ENCODE measurements at regions not wholly inside any gene's neighbourhood (a gene's known extent, or its start where the extent isn't known, plus 50 kb on each side); places are given as distances from the start of the nearest gene placed in this dataset.
A peak's percentile ranks its signal among the peaks of the same experiment; 100 is the strongest.

DNA sequence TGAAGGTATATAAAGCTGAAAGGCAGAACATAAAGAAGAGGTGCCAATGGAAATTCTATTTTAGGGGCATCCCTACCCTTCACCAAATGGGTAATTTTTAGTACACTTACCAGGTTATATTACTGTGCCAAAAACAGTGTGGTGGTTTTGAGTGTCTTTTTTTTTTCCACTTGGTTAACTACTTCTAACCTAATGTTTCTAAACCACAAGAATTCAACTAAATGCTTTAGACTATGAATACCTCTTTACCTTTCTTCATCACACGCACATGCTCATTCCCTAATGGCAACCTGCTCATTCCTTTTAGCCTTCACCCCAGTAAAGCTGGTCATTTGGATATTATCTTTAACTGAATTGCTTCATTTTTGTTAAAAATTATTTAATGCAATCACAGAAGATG is 215.6 kb downstream of the PIK3R1 start:
- DNase-seq: no peak

DNA sequence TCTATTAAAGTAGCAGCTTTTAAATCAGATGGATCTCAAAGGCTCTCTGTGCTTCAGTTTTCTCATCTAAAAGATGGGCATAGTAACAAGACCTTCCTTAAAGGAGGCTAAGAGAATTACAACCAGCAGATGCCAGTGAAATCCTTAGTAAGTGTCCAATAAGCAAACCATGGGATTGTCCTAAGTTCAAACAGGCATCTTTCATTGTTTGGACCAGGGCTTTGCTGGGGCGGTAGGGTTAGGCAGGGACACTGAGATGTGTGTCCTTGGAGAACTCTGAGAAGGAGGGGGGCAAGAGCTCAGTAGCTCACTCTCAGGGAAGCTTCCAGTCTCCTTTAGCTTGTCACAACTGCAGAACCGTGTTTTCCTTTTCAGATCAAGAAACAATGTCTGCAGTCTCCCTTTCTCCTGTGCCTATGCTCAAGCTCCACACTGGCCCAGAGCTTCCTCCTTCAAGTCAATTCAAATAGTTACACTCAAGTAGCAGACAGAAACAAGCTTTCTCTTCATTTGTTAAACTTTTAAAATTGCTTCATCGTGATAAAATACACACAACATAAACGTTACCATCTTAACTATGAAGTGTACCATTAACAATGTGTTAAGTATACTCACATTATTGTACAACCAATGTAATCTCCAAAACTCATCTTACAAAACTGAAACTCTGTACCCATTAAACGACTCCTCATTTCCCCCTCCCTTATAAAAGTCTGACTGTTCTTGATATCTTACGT is 216.2 kb downstream of the PIK3R1 start:
- DNase-seq: no peak

DNA sequence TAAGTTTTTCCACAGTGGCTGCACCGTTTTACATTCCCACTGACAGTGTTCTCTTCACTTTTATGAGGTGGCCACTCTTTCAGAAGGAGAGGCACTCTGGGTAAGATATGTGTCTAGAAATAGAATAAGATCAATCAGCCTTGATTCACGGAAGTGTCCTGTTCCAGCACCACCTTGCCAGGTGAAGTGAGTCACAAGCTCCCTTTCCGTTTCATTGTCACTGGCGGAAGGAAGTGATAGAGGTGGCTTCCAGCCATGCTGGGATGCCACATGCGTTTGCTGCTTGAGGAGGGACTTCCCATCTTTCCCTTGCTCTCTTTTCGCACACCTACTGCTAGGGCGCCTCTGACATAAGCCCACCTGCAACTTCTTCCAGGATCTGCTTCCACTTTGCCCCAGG is 217.1 kb downstream of the PIK3R1 start:
- no peak for DNase-seq

DNA sequence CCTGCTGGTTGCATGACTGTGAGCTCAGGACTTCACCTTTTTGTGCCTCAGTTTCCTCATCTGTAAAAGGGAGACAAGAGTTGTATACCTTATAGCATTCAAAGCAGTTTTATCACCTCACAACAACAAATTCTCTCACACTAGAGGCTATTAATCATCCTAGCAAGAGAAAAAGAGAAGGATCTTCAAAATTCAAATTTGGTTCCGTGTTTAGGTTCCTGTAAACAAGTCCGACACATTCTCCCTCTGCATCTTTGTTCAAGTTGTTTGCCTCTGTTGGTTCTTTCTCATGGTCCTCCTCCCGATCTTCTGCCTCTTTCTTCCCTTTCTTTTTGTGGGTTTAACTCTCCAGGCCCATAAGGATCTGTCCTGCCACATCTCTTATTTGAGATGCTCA is 218.0 kb downstream of the PIK3R1 start:
- no peak for DNase-seq

DNA sequence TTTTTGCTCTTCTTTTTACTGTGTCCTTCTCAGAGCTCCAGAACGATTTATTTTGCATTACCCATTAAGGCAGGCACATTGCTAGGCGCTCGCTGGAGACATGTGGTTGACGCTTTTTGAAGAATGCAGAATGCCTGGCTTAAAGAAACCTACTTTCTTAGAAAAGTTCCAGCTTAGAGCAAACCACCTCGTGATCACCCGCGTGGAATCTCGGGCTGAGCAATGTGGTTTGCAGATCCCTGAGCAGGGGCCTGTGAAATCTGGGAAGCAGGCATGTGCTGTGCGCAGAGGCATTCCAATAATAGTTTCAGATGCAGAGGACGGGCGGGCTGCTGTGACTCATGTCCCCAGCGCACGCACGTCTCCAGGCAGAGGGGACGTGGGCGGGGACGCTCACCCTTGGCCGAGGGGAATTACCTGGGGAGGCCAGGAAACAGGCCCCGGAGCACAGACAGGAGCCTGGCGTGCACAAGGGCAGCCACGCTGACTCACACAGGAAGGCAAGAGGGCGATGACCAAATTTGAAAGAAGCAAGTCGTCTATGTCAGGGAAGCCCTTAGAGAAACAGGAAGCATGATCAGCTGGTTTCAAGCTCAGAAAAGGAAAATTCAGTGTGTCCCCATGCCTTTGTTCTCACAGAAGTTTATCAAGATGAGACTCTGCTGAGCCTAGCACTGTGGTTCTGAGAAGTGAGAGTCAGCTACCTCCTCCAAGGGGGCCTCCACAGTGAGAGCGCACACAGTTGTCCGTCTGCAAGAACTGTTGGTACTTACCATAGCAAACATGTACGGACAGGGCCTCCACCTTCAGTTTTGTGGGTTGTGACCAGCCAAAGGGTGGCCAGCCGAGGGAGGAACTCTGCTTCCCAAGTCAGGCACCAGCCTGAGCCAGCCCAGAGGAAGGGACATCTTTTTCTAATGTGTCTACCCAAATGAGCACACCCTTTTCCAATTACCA is 218.6 kb downstream of the PIK3R1 start:
- DNase-seq: no peak

DNA sequence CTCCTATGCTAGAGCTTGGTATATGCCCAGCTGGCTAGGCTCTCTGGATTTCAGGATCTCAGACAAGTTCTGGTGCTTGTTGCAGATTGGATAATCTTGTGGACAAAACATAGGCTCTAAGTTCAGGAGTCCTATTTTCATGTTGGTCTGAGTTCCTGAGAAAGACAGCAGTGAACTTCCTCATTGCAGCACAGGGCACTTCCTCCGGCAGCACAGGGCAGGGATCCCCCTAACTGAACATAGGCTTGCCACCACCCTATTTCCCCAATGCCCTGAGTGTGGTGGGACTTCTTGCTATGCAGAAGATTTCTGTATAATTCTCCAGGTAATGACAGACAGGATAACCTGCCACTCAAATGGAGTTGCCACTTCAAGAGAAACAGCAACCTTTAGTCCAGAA is 220.1 kb downstream of the PIK3R1 start:
- no peak for DNase-seq

DNA sequence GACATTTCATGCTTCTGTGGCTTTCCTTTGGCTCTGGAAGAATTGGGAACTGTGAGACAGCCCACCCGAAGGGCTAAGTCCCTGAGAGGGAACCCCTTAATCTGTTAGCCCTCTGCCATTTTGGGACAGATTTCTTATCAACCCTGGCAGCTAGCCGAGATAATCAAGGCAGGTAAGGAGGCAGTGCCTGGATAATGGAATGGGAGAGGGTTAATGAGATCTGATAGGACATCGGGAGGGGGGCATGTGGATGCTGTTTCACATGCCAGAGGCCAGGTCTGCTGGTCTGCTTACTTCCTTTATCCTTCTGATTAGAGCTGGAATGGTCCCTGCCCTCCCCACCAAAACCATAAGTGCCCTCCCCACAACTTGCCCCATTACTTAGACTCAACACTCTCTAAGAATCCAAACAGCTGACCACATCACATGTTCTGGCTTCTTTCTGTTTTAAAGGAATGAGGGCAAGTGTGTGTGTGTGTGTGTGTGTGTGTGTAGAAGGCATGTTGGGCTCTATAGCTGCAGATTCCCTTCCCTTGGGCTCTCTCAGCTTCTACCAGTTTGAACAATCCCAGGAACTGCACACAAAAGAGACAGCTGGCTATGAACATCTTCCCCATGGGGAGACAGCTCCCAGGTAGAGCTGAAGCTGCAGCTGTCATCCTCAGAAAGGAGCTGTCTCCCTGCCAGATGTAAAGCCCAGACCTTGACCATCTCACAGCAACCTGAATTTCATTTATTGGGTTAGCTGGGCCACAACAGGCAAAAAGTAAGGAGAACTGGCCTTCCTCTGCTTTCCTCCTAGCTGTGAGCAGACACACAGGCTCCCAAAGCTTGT is 221.3 kb downstream of the PIK3R1 start:
- no peak for DNase-seq

DNA sequence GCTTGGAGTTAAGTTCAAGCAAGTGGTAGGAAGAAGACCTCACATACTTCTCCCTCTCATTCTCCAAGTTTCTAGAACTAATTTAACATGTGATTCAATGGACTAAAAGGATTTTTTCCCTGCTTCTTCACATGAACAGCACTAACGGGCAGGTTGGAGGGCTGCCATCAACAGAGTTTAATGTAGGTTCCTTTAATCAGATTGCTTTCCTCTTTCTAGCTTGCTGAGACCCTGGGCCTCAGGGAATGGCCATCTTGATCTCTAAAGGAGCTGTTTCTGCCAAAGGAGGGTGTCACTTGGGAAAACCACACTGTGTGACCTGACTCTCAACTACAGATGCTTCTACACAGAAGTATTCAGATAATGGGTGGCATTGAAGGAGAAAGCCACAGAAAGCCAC is 223.3 kb downstream of the PIK3R1 start:
- no peak for DNase-seq

DNA sequence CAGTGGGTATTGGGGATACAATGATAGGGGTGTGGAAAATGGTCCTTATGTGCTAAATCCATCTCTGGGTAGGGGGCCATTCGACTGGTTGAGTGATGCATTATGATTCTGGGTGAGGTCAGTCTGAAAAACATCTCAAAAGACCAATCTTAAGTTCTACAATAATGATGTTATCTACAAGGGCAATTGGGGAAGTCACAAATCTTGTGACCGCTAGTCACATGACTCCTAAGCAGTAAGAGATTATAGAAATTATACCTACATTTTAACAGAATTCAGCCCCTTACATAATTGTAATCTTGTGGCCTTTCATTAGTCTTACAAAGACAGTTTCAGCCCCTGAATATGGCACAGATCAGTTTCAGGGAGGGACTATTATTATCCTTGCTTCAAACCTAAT is 224.7 kb downstream of the PIK3R1 start:
- DNase-seq: no peak

DNA sequence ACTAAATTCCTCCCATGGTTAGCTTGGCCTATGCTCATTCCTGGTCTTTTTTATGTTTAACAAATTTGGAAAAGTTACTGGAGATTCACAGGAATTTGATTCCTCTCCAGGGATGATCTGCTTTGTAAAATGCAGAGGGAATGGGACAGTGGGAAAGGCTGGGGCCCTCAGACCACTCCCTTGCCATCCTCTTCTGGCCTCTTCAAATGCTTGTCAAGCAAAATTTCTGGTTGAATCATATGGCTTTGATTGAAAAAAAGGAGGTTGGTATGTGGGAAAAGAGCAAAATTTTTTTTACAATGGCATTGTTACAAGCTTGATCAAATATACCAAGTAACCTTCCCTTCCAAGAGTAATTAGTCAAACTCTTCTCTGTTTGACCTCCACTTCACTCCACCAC is 225.1 kb downstream of the PIK3R1 start:
- no peak for DNase-seq

DNA sequence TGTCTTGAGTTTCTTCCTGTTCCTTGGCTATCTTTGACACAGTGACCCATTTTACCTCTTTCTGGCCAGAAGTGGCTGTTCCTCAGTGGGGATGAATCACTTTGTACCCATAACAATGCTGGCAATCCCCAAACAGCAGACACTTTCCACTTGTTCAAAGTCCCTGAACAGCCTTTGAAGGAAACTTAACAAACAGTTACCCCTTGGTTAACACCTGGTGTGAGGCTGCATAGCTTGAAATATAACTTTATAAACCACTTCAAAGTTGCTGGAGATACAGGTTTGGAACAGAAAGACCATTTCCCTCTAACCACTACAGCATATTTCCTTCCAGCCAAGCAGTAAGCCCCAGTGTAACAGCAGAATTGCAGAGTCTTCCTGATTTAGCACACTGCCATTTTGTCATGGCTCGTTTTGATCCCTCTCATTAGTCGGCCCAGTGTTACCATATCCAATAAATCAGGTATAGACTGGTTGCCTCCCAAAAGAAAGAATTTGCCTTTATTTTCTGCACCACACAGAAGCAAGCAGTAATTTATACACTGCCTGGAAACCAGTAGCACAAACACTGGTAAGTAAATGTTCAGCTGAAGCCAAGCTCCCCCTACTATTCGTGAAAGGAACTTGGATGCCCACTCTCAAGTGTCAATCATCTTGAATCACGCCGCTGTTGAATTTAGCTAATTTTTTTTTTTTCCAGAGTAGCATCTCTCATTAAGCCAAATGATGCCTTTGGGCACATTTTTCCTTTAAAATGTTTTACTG is 225.9 kb downstream of the PIK3R1 start:
- DNase-seq: no peak

DNA sequence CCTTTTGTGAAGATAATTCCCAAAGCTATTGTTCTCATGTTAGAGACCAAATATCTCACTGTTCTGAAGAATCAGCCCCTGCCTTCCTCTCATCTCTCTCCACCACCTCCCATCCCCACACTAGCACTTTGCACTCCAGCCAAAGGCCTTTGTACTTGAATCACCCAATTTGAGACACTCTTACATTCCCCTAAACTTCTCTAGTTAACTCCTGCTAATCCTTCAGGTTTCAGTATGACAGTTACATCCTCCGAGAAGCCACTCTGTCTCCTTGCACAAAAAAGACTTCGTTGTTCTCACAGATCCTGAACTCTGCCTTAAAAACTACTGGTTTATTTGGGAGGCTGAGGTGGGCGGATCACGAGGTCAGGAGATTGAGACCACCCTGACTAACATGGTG is 227.5 kb downstream of the PIK3R1 start:
- no peak for DNase-seq

DNA sequence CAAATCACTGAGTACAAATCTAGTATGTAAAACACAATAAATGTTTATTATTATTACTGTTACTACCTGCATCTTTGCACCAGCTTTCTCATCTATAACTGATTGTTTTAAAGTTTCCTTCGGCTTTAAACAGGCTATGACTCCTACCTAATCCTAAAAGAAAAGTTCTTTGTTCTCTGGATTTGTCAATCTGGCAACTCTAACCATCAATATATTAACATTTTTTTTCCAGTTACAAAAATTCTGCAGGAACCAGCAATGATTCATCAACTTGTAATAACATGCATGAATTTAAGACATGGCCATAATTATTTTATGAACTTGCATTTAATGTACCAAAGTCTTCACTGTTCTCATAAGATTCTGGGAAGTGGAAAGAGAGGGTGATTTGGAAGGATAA is 228.5 kb downstream of the PIK3R1 start:
- no peak for DNase-seq

DNA sequence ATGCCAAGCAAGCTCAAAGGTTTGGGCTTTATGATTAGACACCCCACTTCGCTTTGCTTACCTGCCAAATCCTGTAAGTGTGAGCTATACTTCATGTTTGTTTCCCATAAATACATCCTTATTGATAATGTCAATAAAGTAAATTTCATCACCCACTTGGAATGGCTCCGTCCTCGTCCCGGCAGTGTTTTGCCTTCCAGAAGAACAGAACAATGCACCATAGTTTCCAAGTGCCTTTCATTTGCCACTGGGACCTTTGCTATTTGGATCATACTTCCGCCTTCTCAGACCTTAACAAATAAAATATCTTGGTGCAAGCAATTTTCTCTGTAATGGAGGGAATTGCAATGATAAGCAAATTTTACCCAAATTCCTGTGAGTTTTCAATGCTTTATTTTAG is 229.3 kb downstream of the PIK3R1 start:
- no peak for DNase-seq

DNA sequence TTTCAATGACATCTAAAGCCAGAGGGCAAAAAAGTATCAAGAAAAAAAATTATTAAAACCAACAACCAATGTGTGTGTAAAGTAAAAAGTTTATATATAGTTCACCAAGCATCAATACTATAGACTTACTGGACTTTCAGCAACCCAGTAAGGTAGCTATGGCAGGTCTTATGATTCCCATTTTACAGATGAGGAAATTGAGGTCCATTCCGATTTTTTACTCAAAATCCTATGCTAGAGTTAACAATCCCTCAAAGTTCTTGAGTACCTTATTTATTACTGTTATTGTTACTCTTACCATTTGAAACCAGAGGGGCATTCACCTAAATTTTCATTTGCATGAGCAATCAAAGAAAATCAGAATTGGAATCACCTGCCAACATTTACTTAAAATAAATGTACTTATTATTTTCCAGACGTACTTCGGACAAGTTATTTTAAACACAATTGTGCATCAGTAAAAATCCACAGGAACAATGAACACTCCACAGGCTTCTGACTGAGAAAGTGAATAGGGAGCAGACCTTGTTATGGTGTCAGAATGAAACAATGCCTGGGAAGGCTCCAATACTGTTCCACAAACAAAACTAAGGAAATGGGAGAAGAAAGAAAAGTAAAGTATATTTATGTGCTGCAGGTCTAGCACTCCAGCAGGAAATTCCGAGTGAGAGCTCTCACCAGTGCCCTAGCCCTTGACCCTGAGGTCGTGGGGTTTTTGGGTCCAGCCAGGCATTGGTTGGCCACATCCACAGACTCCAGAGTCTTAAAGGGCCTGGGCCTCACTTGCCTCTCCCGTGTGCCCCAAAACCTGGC is 229.9 kb downstream of the PIK3R1 start:
- no peak for DNase-seq

DNA sequence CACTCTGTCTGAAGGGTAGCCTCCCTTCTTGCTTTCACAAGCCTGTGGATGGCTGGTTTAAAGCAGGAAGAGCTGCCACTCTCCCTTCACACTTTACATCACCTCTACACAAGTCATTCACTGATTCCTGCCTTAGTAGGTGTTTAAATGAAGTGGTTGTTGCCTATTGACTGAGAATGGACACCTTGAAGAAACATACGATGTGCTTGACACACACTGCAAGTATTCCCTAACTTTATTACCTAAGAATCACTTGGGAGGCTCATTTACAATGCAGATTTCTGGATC is 230.5 kb downstream of the PIK3R1 start:
- no peak for DNase-seq

DNA sequence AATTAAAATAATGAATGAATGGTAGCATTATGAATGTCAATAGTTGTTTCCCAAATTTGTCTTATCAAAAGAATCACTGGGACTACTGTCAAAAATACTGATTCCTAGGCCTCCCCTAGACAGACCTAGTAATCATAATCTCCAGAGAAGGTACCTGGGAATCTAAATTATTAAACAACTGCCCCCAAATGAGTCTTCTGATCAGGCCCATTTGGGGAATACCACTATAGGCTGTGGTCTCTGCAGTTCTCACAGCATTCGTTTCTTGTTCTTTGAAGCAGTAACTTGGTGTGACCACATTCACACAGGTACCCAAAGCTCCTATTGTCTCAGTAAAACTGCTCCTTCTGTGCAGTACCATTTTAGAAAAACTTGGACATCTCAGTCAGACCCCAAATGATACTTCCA is 230.9 kb downstream of the PIK3R1 start:
- DNase-seq: no peak

DNA sequence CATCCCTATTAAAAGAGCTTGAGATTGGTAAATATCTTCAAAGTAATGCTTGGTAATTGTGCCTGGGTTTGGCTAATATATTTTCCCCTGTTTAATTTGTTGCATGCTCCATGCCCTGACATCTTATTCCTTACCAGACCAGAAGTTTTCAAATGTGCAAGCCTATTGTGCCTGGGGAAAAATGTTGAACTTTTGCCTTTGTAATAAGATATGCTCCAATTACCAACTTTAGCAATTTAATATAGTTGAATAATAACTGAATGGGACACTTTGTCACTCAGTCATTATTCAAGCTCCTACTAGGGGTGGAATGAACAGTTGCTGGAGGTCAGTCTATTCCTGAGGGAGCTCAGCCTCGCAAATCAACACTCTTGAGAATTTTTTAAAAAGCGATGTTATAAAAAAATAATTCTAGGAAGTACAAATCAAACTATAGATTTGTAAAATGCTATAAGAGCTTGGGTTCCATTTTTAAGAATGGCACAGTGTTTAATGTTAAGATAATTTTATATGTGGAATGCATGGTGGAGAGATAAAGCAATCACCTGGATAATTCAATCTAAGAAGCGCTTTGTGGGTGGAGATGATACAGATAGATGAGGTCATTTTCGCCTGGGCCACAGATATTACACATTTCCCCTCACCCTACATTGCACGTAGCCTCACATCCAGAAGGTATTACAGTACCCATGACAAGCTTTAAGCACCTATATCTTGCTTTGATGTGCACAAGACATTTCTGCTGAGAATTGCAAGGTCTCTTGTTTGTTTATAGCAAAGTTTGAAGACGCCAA is 231.8 kb downstream of the PIK3R1 start:
- DNase-seq: peak; percentile 39

DNA sequence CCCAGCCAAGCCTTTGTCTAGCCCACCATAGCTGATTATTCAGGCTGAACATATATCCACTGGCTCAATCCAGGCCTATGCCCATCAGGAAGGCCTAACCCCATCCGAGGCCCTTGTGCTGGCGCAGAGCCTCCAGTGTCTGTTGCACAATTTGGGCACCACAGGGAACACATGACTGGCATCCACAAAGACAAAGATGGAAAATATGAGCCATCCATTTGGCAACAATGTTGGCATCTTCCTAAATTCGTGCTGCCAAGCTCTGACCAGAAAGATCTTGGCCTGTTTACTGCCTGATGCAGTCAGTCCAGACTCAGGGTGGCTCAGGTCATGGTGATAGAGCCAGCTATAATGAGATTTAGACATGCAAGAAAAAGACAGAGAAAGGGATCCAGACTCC is 233.8 kb downstream of the PIK3R1 start:
- DNase-seq: no peak

DNA sequence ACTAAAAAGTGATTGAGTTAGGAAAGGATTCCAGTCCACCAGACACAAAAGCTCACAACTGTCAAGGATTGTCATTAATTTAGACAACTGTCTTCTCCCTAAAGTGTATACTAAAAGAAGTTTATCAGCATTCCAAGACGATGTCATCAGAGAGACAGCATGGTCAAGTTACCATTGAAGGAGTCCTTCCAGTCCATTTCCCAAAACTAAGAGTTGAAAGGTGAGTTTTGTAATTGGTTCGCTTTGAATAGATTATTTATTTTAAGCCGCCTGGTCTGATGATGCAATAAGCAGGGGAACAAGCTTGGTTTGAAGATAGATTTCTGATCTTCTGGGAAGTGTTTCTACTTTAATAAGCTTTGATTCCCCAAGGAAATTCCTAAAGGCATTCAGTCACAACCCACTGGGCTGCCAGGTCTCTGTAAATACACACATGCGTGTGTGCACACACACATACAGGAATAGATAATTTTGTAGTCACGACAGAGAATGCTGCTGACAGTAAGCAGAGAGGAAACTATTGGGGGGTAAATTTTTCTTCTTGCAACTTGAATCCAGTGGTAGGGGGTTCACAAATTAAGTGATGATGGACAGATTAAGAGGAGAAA is 234.8 kb downstream of the PIK3R1 start:
- no peak for DNase-seq
